ENCODE measurements at regions not wholly inside any gene's neighbourhood (a gene's known extent, or its start where the extent isn't known, plus 50 kb on each side); places are given as distances from the start of the nearest gene placed in this dataset.

DNA sequence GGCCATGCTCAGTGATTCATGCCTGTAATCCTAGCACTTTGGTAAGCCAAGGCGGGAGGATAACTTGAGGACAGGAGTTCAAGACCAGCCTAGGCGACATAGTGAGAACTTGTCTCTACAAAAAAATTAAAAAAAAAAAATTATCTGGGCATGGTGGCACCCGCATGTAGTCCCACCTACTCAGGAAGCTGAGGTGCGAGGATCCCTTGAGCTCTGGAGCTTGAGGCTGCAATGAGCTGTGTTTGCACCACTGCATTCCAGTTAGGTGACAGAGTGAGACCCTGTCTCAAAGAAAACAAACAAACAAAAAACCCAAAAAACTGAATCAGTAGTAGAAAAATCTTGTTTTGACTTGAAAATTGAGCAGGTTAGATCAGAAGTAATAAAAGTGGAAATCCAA is 67.1 kb upstream of the IPO9 start (continued):
- TF ChIP-seq, protein P1, sequence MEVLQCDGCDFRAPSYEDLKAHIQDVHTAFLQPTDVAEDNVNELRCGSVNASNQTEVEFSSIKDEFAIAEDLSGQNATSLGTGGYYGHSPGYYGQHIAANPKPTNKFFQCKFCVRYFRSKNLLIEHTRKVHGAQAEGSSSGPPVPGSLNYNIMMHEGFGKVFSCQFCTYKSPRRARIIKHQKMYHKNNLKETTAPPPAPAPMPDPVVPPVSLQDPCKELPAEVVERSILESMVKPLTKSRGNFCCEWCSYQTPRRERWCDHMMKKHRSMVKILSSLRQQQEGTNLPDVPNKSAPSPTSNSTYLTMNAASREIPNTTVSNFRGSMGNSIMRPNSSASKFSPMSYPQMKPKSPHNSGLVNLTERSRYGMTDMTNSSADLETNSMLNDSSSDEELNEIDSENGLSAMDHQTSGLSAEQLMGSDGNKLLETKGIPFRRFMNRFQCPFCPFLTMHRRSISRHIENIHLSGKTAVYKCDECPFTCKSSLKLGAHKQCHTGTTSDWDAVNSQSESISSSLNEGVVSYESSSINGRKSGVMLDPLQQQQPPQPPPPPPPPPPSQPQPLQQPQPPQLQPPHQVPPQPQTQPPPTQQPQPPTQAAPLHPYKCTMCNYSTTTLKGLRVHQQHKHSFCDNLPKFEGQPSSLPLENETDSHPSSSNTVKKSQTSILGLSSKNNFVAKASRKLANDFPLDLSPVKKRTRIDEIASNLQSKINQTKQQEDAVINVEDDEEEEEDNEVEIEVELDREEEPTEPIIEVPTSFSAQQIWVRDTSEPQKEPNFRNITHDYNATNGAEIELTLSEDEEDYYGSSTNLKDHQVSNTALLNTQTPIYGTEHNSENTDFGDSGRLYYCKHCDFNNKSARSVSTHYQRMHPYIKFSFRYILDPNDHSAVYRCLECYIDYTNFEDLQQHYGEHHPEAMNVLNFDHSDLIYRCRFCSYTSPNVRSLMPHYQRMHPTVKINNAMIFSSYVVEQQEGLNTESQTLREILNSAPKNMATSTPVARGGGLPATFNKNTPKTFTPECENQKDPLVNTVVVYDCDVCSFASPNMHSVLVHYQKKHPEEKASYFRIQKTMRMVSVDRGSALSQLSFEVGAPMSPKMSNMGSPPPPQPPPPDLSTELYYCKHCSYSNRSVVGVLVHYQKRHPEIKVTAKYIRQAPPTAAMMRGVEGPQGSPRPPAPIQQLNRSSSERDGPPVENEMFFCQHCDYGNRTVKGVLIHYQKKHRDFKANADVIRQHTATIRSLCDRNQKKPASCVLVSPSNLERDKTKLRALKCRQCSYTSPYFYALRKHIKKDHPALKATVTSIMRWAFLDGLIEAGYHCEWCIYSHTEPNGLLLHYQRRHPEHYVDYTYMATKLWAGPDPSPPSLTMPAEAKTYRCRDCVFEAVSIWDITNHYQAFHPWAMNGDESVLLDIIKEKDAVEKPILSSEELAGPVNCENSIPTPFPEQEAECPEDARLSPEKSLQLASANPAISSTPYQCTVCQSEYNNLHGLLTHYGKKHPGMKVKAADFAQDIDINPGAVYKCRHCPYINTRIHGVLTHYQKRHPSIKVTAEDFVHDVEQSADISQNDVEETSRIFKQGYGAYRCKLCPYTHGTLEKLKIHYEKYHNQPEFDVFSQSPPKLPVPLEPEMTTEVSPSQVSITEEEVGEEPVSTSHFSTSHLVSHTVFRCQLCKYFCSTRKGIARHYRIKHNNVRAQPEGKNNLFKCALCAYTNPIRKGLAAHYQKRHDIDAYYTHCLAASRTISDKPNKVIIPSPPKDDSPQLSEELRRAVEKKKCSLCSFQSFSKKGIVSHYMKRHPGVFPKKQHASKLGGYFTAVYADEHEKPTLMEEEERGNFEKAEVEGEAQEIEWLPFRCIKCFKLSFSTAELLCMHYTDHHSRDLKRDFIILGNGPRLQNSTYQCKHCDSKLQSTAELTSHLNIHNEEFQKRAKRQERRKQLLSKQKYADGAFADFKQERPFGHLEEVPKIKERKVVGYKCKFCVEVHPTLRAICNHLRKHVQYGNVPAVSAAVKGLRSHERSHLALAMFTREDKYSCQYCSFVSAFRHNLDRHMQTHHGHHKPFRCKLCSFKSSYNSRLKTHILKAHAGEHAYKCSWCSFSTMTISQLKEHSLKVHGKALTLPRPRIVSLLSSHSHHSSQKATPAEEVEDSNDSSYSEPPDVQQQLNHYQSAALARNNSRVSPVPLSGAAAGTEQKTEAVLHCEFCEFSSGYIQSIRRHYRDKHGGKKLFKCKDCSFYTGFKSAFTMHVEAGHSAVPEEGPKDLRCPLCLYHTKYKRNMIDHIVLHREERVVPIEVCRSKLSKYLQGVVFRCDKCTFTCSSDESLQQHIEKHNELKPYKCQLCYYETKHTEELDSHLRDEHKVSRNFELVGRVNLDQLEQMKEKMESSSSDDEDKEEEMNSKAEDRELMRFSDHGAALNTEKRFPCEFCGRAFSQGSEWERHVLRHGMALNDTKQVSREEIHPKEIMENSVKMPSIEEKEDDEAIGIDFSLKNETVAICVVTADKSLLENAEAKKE (CRISPR knock-in tag; IDR thresholded peaks at IDR 0.05), result no peak
- no peak for TF ChIP-seq JUNB (IDR thresholded peaks at IDR 0.05; ENCODE audit: unreplicated experiment)

DNA sequence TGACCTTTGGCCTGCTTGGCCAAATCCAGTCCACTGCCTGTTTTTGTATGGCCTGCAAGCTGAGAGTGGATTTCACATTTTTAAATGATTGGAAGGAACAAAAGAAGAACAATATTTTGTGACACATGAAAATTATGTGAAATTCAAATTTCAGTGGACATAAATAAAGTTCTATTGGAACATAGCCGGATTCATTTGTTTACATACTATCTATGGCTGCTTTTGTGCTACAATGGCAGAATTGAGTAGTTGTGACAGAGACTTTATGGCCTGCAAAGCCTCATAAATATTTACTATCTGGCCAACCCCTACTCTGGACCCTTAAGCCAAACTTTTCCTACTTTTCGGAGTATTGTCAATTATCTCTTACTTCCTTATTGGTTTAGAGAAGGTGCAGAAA is 66.6 kb upstream of the IPO9 start:
- no peak for ATAC-seq
- no peak overlapping the region for H2AFZ ChIP-seq
- H3K36me3 ChIP-seq (ENCODE audit: insufficient read depth), result no peaks in the 10 kb centered on the region
- no peaks in the 10 kb centered on the region for H3F3A ChIP-seq (replicated peaks; ENCODE audit: low read depth)
- H3K27me3 Mint-ChIP-seq (ENCODE audit: insufficient read depth, low read depth, poor library complexity), result peaks cover 2% of the 10 kb centered on the region
- H3K4me2 ChIP-seq, result no peak overlapping the region
- H3K27ac ChIP-seq (ENCODE audit: low read depth), result no peak overlapping the region
- H3K27ac Mint-ChIP-seq, result no peak overlapping the region
- H3K36me3 Mint-ChIP-seq (ENCODE audit: low read depth), result peaks cover 2% of the 10 kb centered on the region; the same call in 1 of the 3 replicates
- no peaks in the 10 kb centered on the region for H4K20me1 ChIP-seq (replicated peaks; ENCODE audit: insufficient read depth)
- peaks cover 24% of the 10 kb centered on the region; the same call in 1 of the 2 replicates for H3K79me2 ChIP-seq (replicated peaks; ENCODE audit: insufficient read depth)
- peaks cover 35% of the 10 kb centered on the region for H3K4me1 Mint-ChIP-seq
- no peak overlapping the region for H3K4me3 Mint-ChIP-seq
- H3K9me3 Mint-ChIP-seq, result no peaks in the 10 kb centered on the region
- TF ChIP-seq, protein P1 (CRISPR knock-in tag; IDR thresholded peaks at IDR 0.05), result no peak
- no peaks in the 10 kb centered on the region for H3K9me2 ChIP-seq (ENCODE audit: insufficient read depth)
- DNase-seq (ENCODE audit: low spot score), result no peak
- peaks cover 16% of the 10 kb centered on the region; the same call in 1 of the 2 replicates for H3K4me1 ChIP-seq (ENCODE audit: insufficient read depth)
- H3K27me3 ChIP-seq (ENCODE audit: insufficient read depth), result no peaks in the 10 kb centered on the region
- H3K4me3 ChIP-seq, result no peak overlapping the region
